ENCODE measurements at regions not wholly inside any gene's neighbourhood (a gene's known extent, or its start where the extent isn't known, plus 50 kb on each side); places are given as distances from the start of the nearest gene placed in this dataset.

DNA sequence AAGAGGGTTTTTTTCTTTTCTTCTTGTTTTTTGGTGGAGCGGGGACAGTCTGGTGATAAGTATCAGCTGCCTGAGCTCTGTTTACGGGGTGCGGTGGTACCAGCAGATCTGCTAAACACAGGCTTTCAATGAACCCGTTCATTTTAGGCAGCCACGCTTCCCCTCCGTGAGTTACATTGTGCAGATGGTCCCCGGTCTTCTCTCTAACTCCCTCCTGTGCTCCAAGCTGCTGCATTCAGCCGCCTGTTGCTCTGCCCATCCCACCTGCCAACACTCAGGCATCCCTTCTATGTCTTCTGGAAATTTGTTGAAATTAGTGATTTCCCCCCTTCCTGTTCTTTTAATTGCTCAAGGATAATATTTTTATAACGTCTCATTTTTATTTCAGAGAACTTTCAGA is 82.1 kb upstream of the ELAC2 start:
- no peak for TF ChIP-seq POLR2A (IDR thresholded peaks at IDR 0.05)
- TF ChIP-seq, protein P1, sequence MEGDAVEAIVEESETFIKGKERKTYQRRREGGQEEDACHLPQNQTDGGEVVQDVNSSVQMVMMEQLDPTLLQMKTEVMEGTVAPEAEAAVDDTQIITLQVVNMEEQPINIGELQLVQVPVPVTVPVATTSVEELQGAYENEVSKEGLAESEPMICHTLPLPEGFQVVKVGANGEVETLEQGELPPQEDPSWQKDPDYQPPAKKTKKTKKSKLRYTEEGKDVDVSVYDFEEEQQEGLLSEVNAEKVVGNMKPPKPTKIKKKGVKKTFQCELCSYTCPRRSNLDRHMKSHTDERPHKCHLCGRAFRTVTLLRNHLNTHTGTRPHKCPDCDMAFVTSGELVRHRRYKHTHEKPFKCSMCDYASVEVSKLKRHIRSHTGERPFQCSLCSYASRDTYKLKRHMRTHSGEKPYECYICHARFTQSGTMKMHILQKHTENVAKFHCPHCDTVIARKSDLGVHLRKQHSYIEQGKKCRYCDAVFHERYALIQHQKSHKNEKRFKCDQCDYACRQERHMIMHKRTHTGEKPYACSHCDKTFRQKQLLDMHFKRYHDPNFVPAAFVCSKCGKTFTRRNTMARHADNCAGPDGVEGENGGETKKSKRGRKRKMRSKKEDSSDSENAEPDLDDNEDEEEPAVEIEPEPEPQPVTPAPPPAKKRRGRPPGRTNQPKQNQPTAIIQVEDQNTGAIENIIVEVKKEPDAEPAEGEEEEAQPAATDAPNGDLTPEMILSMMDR (IDR thresholded peaks at IDR 0.05): no peak
- no peak for TF ChIP-seq EP300 (IDR thresholded peaks at IDR 0.05)

Data from tibial nerve (tissue), 4 donors.